WTC11 (cell line): ENCODE measurements at regions not wholly inside any gene's neighbourhood (a gene's known extent, or its start where the extent isn't known, plus 50 kb on each side); places are given as distances from the start of the nearest gene placed in this dataset.

Source experiments
- ATAC-seq: fragments of 200-7000 bp; cut with Tn5 transposase; 2 replicates; pipeline ENCODE4 v1.10.0; 2021; ENCODE audit warnings: mild to moderate bottlenecking, moderate library complexity
- CTCF ChIA-PET: fragments of 300-600 bp; sonication (Branson Sonifier 250); formaldehyde crosslinking; loops from one replicate; lab custom pipeline; 2021; ENCODE audit warnings: antibody characterized with exemption; lab: Charles Lee
- POLR2A ChIA-PET: fragments of 350-600 bp; sonication (Branson Sonifier 250); formaldehyde crosslinking; loops from one replicate; lab custom pipeline; 2021; ENCODE audit warnings: antibody characterized with exemption; lab: Charles Lee
- DNase-seq: peaks from one replicate; pipeline ENCODE4 v3.0.0; 2021; ENCODE audit warnings: low spot score
- H3K27ac Mint-ChIP-seq: 2 replicates; pipeline ENCODE4 v1.8.0; 2021; ENCODE audit warnings: mixed read lengths
- H3K27me3 Mint-ChIP-seq: 2 replicates; pipeline ENCODE4 v1.8.0; 2021; ENCODE audit warnings: low read depth, mild to moderate bottlenecking, moderate library complexity, mixed read lengths
- H3K36me3 Mint-ChIP-seq: 2 replicates; pipeline ENCODE4 v1.8.0; 2021; ENCODE audit warnings: mixed read lengths
- H3K4me1 Mint-ChIP-seq: 2 replicates; pipeline ENCODE4 v1.8.0; 2022; ENCODE audit warnings: mixed read lengths
- H3K4me3 Mint-ChIP-seq: 2 replicates; pipeline ENCODE4 v1.8.0; 2021; ENCODE audit warnings: mild to moderate bottlenecking, moderate library complexity, mixed read lengths
- H3K9me3 Mint-ChIP-seq: 2 replicates; pipeline ENCODE4 v1.8.0; 2021; ENCODE audit warnings: mixed read lengths
- ATF2 ChIP-seq: sonication (generic); formaldehyde crosslinking; IDR thresholded peaks from 2 replicates; pipeline ENCODE4 v1.8.1; 2022; ENCODE audit warnings: low read depth, missing genetic modification reagents, borderline replicate concordance
- CBFB ChIP-seq: sonication (generic); formaldehyde crosslinking; IDR thresholded peaks from 2 replicates; pipeline ENCODE4 v1.8.1; 2022; ENCODE audit warnings: mild to moderate bottlenecking, low read depth, missing genetic modification reagents
- CREM ChIP-seq: sonication (generic); formaldehyde crosslinking; IDR thresholded peaks from 2 replicates; pipeline ENCODE4 v1.8.1; 2022; ENCODE audit warnings: mild to moderate bottlenecking, missing genetic modification reagents, moderate library complexity
- CTCF ChIP-seq: fragments of 200-600 bp; IDR thresholded peaks from 2 replicates; pipeline ENCODE4 v1.8.0; 2022; ENCODE audit warnings: antibody characterized with exemption
- ERG ChIP-seq: fragments of 250-450 bp; sonication (Bioruptor Pico); IDR thresholded peaks from 2 replicates; pipeline ENCODE4 v1.8.0; 2021; ENCODE audit warnings: mild to moderate bottlenecking
- HMGA2 ChIP-seq: fragments of 250-450 bp; sonication (Bioruptor Pico); IDR thresholded peaks from 2 replicates; pipeline ENCODE4 v1.4.0; 2021; ENCODE audit warnings: mild to moderate bottlenecking, moderate library complexity
- KAT7 ChIP-seq: sonication (generic); formaldehyde crosslinking; IDR thresholded peaks from 2 replicates; pipeline ENCODE4 v1.8.1; 2023; ENCODE audit warnings: missing genetic modification reagents, mild to moderate bottlenecking, borderline replicate concordance
- NFE2L1 ChIP-seq: sonication (generic); formaldehyde crosslinking; IDR thresholded peaks from 2 replicates; pipeline ENCODE4 v1.8.1; 2023; ENCODE audit warnings: missing genetic modification reagents
- NR2C2 ChIP-seq: sonication (generic); formaldehyde crosslinking; IDR thresholded peaks from 2 replicates; pipeline ENCODE4 v1.8.0; 2022; ENCODE audit warnings: mild to moderate bottlenecking, missing genetic modification reagents
- NR3C1 ChIP-seq: sonication (generic); formaldehyde crosslinking; conservative IDR thresholded peaks from 2 replicates; pipeline ENCODE4 v1.8.1; 2023; ENCODE audit warnings: low read depth, mild to moderate bottlenecking, missing genetic modification reagents
- TCF7 ChIP-seq: sonication (generic); formaldehyde crosslinking; IDR thresholded peaks from 2 replicates; pipeline ENCODE4 v1.8.0; 2022; ENCODE audit warnings: mild to moderate bottlenecking, low read depth, missing genetic modification reagents, moderate library complexity
- TP53 ChIP-seq: sonication (generic); formaldehyde crosslinking; IDR thresholded peaks from 2 replicates; pipeline ENCODE4 v1.8.1; 2023; ENCODE audit warnings: mild to moderate bottlenecking, missing genetic modification reagents
- ZNF121 ChIP-seq: sonication (generic); formaldehyde crosslinking; IDR thresholded peaks from 2 replicates; pipeline ENCODE4 v1.8.0; 2023; ENCODE audit warnings: missing genetic modification reagents
- ZNF138 ChIP-seq: sonication (generic); formaldehyde crosslinking; conservative IDR thresholded peaks from 2 replicates; pipeline ENCODE4 v1.8.1; 2022; ENCODE audit warnings: mild to moderate bottlenecking, moderate library complexity, missing genetic modification reagents
- ZNF219 ChIP-seq: sonication (generic); formaldehyde crosslinking; IDR thresholded peaks from 2 replicates; pipeline ENCODE4 v1.8.0; 2023; ENCODE audit warnings: missing genetic modification reagents, mild to moderate bottlenecking, borderline replicate concordance
- ZNF423 ChIP-seq: fragments of 250-450 bp; sonication (Bioruptor Pico); IDR thresholded peaks from 2 replicates; pipeline ENCODE4 v2.1.2; 2022; ENCODE audit warnings: mild to moderate bottlenecking, moderate library complexity
- ZNF512 ChIP-seq: sonication (generic); formaldehyde crosslinking; IDR thresholded peaks from 2 replicates; pipeline ENCODE4 v1.8.1; 2022; ENCODE audit warnings: missing genetic modification reagents, borderline replicate concordance
- ZNF532 ChIP-seq: fragments of 250-450 bp; sonication (Bioruptor Pico); IDR thresholded peaks from 2 replicates; pipeline ENCODE4 v1.9.0; 2021; ENCODE audit warnings: mild to moderate bottlenecking, borderline replicate concordance
- ZNF671 ChIP-seq: fragments of 250-450 bp; sonication (Bioruptor Pico); IDR thresholded peaks from 2 replicates; pipeline ENCODE4 v1.8.0; 2021; ENCODE audit warnings: mild to moderate bottlenecking
- ZSCAN18 ChIP-seq: fragments of 250-450 bp; sonication (Bioruptor Pico); IDR thresholded peaks from 2 replicates; pipeline ENCODE4 v2.1.2; 2022; ENCODE audit warnings: mild to moderate bottlenecking, moderate library complexity

GRCh38 chr2:53087262-53087873, 680.2 kb upstream of the CHAC2 start (continued):
- TF ChIP-seq CTCF (no peak), ERG (CRISPR knock-in tag) (no peak), ZNF423 (CRISPR knock-in tag) (no peak), ZSCAN18 (CRISPR knock-in tag) (no peak), ZNF219 (CRISPR knock-in tag) (no peak), NR2C2 (CRISPR knock-in tag) (no peak), ATF2 (CRISPR knock-in tag) (no peak)
- TF ChIP-seq, all 79 proteins: peak for 0

- no peaks in the 10 kb centered on the region for H3K4me1 Mint-ChIP-seq
- ATAC-seq (no peak), DNase-seq (no peak)
- CTCF ChIA-PET = no interaction called here
- peaks cover 19% of the 10 kb centered on the region for H3K9me3 Mint-ChIP-seq
- H3K27ac Mint-ChIP-seq = no peak overlapping the region
- POLR2A ChIA-PET = no interaction called here
- H3K27me3 Mint-ChIP-seq = no peaks in the 10 kb centered on the region
- peaks cover 13% of the 10 kb centered on the region for H3K36me3 Mint-ChIP-seq
- H3K4me3 Mint-ChIP-seq = no peak overlapping the region
- TF ChIP-seq ZNF138 (no peak), ZNF671 (no peak), NR3C1 (CRISPR knock-in tag) (no peak), ZNF512 (CRISPR knock-in tag) (no peak), CBFB (CRISPR knock-in tag) (no peak), TCF7 (no peak), NR2C2 (CRISPR knock-in tag) (no peak), CREM (CRISPR knock-in tag) (no peak), TP53 (CRISPR knock-in tag) (no peak), ZNF121 (CRISPR knock-in tag) (no peak), KAT7 (no peak), CTCF (no peak), NFE2L1 (no peak), ZNF532 (no peak), HMGA2 (no peak)
Observed at GRCh38 chr2:53077413-53077812, 690.2 kb upstream of the CHAC2 start.
